ENCODE measurements at regions not wholly inside any gene's neighbourhood (a gene's known extent, or its start where the extent isn't known, plus 50 kb on each side); places are given as distances from the start of the nearest gene placed in this dataset.

DNA sequence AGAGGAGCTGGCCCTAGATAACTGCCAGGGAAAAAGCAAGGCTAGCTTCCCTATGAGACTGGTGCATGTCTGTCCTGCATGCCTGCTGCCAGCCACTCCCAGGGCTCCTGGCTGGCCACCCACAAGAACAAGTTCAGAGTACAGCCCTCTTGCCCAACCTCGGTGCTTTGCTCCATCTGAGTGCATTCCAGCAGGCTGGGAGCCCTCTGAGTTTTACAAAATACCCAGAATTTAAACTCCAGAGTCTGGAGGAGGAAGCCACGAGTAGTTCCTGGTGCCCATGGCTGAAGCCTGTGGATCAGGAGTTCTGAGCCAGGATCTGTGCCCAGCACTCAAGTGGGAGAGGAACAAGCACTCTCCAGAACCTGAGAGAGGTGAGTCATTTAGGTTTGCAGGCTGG, 111.6 kb downstream of the MAGEE2 start:
- Histone ChIP-seq H3K27ac (no peak overlapping the region), H3K27me3 (no peaks in the 10 kb centered on the region), H3K9me3 (no peaks in the 10 kb centered on the region), H3K4me3 (no peak overlapping the region), H3K4me1 (no peaks in the 10 kb centered on the region), H3K36me3 (no peaks in the 10 kb centered on the region)
- no peak for TF ChIP-seq POLR2A (IDR thresholded peaks at IDR 0.05)
- TF ChIP-seq, protein P1, sequence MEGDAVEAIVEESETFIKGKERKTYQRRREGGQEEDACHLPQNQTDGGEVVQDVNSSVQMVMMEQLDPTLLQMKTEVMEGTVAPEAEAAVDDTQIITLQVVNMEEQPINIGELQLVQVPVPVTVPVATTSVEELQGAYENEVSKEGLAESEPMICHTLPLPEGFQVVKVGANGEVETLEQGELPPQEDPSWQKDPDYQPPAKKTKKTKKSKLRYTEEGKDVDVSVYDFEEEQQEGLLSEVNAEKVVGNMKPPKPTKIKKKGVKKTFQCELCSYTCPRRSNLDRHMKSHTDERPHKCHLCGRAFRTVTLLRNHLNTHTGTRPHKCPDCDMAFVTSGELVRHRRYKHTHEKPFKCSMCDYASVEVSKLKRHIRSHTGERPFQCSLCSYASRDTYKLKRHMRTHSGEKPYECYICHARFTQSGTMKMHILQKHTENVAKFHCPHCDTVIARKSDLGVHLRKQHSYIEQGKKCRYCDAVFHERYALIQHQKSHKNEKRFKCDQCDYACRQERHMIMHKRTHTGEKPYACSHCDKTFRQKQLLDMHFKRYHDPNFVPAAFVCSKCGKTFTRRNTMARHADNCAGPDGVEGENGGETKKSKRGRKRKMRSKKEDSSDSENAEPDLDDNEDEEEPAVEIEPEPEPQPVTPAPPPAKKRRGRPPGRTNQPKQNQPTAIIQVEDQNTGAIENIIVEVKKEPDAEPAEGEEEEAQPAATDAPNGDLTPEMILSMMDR (IDR thresholded peaks at IDR 0.05), result no peak
- DNase-seq, result no peak

DNA sequence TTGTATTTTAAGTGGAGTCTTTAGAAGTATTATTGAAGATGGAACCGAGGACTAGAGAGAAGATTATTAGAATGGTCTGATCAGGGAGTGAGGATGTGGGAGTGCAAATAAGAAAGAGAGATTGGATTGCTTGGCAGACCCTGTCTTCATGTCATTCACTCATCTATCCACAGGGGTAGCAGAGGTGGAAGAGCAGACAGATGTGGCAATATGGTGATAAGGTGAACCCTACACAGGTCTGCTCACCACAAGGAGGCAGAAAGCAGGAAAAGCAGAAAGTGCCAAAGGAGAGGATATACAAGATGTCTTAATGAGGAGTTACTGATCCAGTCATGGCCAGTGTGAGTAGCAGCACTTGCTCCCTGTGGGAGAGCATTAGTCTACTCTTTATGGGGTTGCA, 129.4 kb downstream of the MAGEE2 start:
- Histone ChIP-seq H3K27ac (no peak overlapping the region), H3K36me3 (no peaks in the 10 kb centered on the region), H3K4me1 (no peaks in the 10 kb centered on the region), H3K27me3 (no peaks in the 10 kb centered on the region), H3K4me3 (no peak overlapping the region), H3K9me3 (no peaks in the 10 kb centered on the region)
- TF ChIP-seq, protein P1 (IDR thresholded peaks at IDR 0.05), result no peak
- no peak for DNase-seq

DNA sequence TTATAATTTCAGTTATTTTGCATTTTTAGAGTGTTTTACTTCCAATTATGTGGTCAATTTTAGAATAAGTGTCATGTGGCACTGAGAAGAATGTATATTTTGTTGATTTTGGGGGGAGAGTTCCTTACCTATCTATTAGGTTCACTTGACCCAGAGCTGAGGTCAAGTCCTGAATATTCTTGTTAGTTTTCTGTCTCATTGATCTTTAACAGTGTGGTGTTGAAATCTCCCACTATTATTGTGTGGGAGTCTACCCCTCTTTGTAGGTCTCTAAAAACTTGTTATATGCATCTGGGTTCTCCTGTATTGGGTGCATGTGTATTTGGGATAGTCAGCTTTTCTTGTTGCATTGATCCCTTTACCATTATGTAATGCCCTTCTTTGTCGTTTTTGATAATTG, 127.0 kb upstream of the ZDHHC15 start:
- Histone ChIP-seq H3K27me3 (no peaks in the 10 kb centered on the region), H3K9me3 (no peaks in the 10 kb centered on the region), H3K4me1 (no peaks in the 10 kb centered on the region), H3K4me3 (no peak overlapping the region), H3K36me3 (no peaks in the 10 kb centered on the region), H3K27ac (no peak overlapping the region)
- TF ChIP-seq, protein P1 (IDR thresholded peaks at IDR 0.05), result no peak
- DNase-seq, result no peak

DNA sequence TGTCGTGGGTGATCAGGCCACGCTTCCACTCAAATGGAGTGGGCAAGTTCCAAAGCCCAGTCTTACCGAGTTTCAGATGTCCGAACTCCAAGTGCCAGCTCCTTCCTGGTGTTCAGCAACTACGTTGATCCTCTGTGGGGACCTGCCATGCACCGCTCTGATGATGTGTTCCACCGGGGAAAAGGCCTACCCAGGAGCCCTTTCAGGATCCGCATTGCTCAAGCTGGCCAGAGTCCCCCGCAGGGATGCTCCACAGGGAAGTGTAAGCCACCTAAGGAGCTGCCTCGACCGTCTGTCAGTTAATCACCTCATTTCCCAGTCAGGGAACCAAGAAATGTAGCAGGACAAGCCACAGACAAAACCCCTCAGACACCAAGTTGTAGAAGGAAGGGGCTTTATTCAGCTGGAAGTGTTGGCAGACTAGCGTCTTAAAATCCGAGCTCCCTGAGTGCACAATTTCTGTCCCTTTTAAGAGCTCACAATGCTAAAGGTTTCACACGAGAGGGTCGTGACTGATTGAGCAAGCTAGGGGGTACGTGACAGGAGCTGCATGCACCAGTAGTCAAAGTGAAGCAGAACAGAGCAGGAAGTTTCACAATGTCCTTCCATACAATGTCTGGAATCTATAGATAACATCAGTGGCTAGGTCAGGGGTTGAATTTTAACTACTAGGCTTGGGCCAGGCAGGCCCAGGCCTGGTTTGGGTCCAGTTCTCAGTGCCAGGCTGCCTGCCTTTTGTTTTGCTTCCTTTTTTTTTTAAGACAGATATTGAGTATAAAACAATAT, 126.2 kb upstream of the ZDHHC15 start:
- no peaks in the 10 kb centered on the region for H3K4me1 ChIP-seq
- H3K27ac ChIP-seq, result no peak overlapping the region
- no peaks in the 10 kb centered on the region for H3K9me3 ChIP-seq
- TF ChIP-seq, protein P1 (IDR thresholded peaks at IDR 0.05), result no peak
- no peak for TF ChIP-seq POLR2A (IDR thresholded peaks at IDR 0.05)
- no peaks in the 10 kb centered on the region for H3K27me3 ChIP-seq
- DNase-seq, result no peak
- H3K4me3 ChIP-seq, result no peak overlapping the region
- no peaks in the 10 kb centered on the region for H3K36me3 ChIP-seq

DNA sequence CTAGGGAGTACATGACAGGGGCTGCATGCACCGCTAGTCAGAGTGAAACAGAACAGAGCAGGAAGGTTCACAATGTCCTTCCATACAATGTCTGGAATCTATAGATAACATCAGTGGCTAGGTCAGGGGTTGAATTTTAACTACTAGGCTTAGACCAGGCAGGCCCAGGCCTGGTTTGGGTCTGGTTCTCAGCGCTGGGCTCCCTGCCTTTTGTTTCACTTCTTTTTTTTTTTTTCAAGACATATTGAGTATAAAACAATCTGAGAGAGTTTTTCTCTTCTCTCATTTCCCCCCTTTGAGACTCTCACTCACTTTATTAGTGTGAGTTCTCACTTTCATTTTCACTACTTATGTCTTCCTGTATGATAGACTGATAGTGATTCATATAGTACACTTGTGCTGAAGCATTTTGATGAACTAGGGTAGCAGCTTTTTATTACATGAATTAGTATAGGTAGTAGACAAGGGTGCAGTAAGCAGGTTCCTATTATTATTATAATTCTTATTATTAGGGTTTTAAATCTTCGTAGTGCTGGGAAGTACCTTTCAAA, 120.0 kb upstream of the ZDHHC15 start:
- no peak overlapping the region for H3K4me3 ChIP-seq
- no peak overlapping the region for H3K27ac ChIP-seq
- no peaks in the 10 kb centered on the region for H3K27me3 ChIP-seq
- no peaks in the 10 kb centered on the region for H3K36me3 ChIP-seq
- H3K4me1 ChIP-seq, result no peaks in the 10 kb centered on the region
- DNase-seq, result no peak
- TF ChIP-seq POLR2A (IDR thresholded peaks at IDR 0.05), result no peak
- TF ChIP-seq, protein P1 (IDR thresholded peaks at IDR 0.05), result no peak
- H3K9me3 ChIP-seq, result no peaks in the 10 kb centered on the region

Measured in Peyer's patch (tissue), 4 donors.